ENCODE measurements at regions not wholly inside any gene's neighbourhood (a gene's known extent, or its start where the extent isn't known, plus 50 kb on each side); places are given as distances from the start of the nearest gene placed in this dataset.

DNA sequence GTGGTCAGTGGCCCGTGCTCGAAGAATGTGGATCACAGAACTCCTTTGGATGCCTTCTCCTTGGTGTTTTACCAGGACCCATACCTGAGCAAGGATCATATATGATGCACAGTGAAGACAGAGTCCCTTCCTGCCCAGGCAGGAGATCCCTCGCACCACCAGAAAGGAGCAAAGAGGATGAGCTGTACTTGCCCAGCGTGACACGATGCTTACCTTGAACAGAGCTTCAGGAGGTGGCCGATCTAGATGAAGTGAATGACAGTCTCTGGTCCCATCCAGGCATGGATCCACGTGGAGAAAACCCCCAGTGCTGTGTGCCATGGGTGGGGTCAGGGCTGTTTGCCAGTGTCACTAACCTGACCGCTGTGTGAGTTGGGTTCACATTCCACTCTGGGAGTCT lies 455.4 kb downstream of the GADD45G start (continued):
- TF ChIP-seq FOSL1 (IDR thresholded peaks at IDR 0.05; ENCODE audit: insufficient read depth, low read depth, low read length) (no peak), SRF (IDR thresholded peaks at IDR 0.05; ENCODE audit: low read depth, low read length) (no peak), SIX5 (IDR thresholded peaks at IDR 0.05; ENCODE audit: low read depth, low read length) (no peak), RXRA (IDR thresholded peaks at IDR 0.05; ENCODE audit: insufficient read depth, low read depth, low read length) (no peak), EZH2 (IDR thresholded peaks at IDR 0.05; ENCODE audit: low read depth, low read length, severe bottlenecking) (no peak)

All from H1 (cell line).